Aorta (tissue), 5 donors: ENCODE measurements at regions not wholly inside any gene's neighbourhood (a gene's known extent, or its start where the extent isn't known, plus 50 kb on each side); places are given as distances from the start of the nearest gene placed in this dataset.

ENCODE experiments used
- ATAC-seq: fragments of 200-7000 bp; cut with Tn5 transposase; one replicate; pipeline ENCODE4 v1.9.1; 2022; ENCODE audit warnings: moderate library complexity; ENCODE audit not compliant: low FRiP score
- DNase-seq, 2 donors: peaks; one replicate each; pipeline ENCODE4 v3.0.0-alpha.2; 2020
- H3K27ac ChIP-seq, 2 donors: one replicate each; pipeline ENCODE4 v1.5.1; 2013; ENCODE audit warnings: low read length in 2 of 2, mild to moderate bottlenecking in 2 of 2, moderate library complexity in 2 of 2, control low read depth in 1 of 2, inconsistent platforms in 1 of 2, low read depth in 1 of 2
- H3K27me3 ChIP-seq, 2 donors: one replicate each; pipeline ENCODE4 v1.6.1; 2013; ENCODE audit warnings: control low read depth in 1 of 2, low read length in 1 of 2, mild to moderate bottlenecking in 1 of 2, moderate library complexity in 1 of 2; ENCODE audit not compliant: insufficient read depth in 2 of 2, control insufficient read depth in 1 of 2
- H3K36me3 ChIP-seq, 2 donors: one replicate each; pipeline ENCODE4 v1.6.1; 2013; ENCODE audit warnings: control low read depth in 1 of 2, low read length in 1 of 2, mild to moderate bottlenecking in 1 of 2; ENCODE audit not compliant: insufficient read depth in 2 of 2, control insufficient read depth in 1 of 2
- H3K4me1 ChIP-seq, 2 donors: one replicate each; pipeline ENCODE4 v1.6.1; 2013; ENCODE audit warnings: low read length in 2 of 2, control low read depth in 1 of 2, mild to moderate bottlenecking in 1 of 2, moderate library complexity in 1 of 2; ENCODE audit not compliant: insufficient read depth in 2 of 2, control insufficient read depth in 1 of 2
- H3K4me3 ChIP-seq, 2 donors: one replicate each; pipeline ENCODE4 v1.5.1; 2013; ENCODE audit warnings: low read length in 2 of 2, control low read depth in 1 of 2, mild to moderate bottlenecking in 1 of 2
- H3K9me3 ChIP-seq: one replicate; pipeline ENCODE4 v1.6.1; 2013; ENCODE audit warnings: mild to moderate bottlenecking, low read length; ENCODE audit not compliant: control insufficient read depth
- WGBS, 2 donors: extraction: QIAGEN DNeasy Blood & Tissue Kit; methylation state at CpG; one replicate each; pipeline ENCODE4 v1.1.7; 2013; 5-methylcytosine and 5-hydroxymethylcytosine counted together
- intact Hi-C, 2 donors: fragments of 100-400 bp; cut with DNase I; formaldehyde crosslinking; loops; one replicate each; pipeline versions ENCODE4 v1.14.2 to v1.15.0; 2022
- donor health status: healthy with polysubstance abuse.
- donor health status: Bipolar disorder and iron deficiency.
- donor health status: DM: no; HTN: no; CAD: no.
- donor health status: DM: no; HTN: no; CAD: no.
- donor health status: DM: yes; HTN: yes; CAD: no.

DNA sequence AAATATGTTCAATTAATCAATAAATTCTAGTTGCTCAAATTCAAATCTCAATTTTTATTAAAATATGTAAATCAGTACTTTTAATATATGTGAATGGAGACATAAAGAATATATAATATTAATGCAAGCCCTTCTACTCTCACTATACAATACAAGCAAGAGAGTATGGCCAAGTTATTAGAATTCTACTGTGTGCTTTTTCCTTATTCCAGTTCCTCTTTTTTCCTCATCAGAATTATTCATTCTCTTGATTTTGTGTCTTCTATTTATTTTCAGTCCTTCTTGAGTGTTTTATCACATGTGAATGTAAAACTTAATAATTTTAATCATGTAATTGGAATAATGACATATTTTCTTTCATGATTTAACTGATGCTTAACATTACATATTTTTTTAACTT is 276.8 kb downstream of the PCDH20 start:
- DNase-seq (no peak), ATAC-seq (no peak)
- Histone ChIP-seq H3K4me3 (no peak overlapping the region), H3K4me1 (peaks cover 0 to 3% of the 10 kb centered on the region in 2 donors), H3K27me3 (no peaks in the 10 kb centered on the region), H3K9me3 (no peaks in the 10 kb centered on the region), H3K36me3 (no peaks in the 10 kb centered on the region), H3K27ac (no peak overlapping the region)
- intact Hi-C loops, result no loop called here

DNA sequence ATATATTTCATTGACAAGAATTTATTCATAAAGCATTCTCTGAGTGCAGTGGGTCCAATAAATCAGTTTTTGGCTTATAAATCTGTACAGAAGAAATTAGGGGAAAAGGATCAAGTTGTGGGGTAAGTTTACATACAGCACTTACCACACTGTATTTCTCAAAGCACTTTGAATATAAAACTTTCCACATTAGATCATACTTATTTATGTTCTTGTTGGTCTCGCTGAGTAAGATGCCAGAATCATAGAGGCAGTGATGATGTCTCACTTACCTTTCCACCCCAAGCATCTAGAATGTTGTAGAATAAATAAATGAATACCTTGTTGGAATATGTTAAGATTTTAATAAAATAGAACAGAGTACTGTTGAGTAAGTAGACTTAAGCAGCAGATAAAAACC is 279.1 kb downstream of the PCDH20 start:
- no peak overlapping the region for H3K4me3 ChIP-seq
- DNase-seq (no peak), ATAC-seq (no peak)
- peaks cover 0 to 3% of the 10 kb centered on the region in 2 donors for H3K4me1 ChIP-seq
- WGBS, 2 donors, result 55 to 57% methylated on average over 1 of the region's 1 CpG
- H3K9me3 ChIP-seq, result no peaks in the 10 kb centered on the region
- H3K36me3 ChIP-seq, result no peaks in the 10 kb centered on the region
- H3K27ac ChIP-seq, result no peak overlapping the region
- H3K27me3 ChIP-seq, result no peaks in the 10 kb centered on the region
- intact Hi-C loops, result no loop called here

DNA sequence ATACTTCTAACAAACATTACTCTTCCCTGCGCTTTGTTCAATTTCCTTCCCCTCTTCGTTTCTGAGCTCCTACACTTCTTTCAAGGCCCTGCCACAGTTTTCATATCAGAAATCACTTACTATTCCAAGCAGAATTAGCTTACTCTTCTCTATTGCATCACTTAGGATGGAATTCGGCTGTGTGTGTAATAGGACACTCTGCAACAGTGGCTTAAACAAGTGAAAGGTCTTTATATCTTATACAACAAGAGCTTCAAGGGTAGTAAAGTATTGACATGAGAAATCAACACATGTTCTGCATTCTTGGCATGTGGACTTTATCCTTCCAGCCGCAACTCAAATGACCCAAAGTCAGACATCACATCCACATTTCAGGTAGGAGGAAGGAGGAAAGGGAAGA is 279.6 kb downstream of the PCDH20 start:
- H3K9me3 ChIP-seq, result no peaks in the 10 kb centered on the region
- H3K36me3 ChIP-seq, result no peaks in the 10 kb centered on the region
- H3K4me1 ChIP-seq, result peaks cover 0 to 3% of the 10 kb centered on the region in 2 donors
- ATAC-seq (no peak), DNase-seq (no peak)
- no peaks in the 10 kb centered on the region for H3K27me3 ChIP-seq
- no peak overlapping the region for H3K27ac ChIP-seq
- 75 to 76% methylated on average over 4 of the region's 4 CpGs for WGBS, 2 donors
- no peak overlapping the region for H3K4me3 ChIP-seq
- intact Hi-C loops, result no loop called here

DNA sequence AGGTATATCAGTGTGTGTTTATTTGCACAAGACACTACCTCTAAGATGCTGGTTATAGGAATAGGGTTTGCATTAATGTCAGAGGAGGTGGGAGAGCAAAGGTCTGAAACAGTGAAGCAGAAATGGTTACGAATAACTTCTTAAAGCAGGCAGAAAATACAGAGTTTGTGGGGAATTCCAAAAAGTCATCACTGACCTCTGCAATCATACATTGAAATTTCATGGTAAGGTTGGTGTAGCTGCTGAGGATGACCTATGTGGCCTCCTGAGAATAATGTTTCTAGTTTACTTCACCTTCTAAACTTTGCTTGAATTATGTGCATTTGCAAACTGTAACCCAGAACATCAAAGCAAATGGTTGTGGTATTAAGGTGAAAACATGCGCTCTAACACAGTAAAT is 280.1 kb downstream of the PCDH20 start:
- intact Hi-C loops, result no loop called here

DNA sequence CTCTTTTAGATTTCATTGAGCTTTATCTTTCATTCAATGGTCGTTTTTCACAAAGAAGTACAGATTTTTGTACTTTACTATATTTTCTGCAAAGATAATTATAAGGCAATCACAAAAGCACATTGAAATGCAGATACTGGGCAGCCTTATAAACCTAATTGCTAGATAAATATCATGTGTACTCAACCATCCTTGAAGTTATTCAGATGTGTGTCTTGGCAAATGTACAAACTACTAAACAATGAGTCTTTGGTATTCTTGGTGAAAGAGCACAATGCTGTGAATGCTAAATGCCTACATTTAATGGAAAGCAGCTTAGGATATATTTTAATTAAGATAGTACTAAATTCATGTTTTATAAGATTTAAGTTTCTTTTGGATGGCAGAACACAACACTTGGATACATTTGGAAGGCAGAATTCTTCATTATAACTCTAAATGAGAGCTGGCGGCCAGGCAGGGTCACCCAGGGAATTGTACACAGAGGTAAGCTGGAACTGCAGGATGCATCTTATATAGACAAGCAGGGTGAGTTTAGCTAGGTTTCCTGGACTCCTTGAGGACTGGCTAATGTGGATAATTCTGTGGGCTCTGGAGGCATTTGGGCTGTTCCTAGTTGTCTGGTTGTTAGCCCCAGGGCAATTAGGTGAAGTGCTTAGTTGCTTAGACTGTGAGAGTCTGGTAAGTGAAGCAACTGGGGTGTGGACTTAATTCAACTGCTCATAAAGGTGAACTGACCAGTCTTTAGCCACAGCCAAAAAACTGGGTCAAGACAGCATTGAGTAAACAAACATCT is 286.6 kb downstream of the PCDH20 start:
- ATAC-seq, result no peak
- 57 to 68% methylated on average over 2 of the region's 2 CpGs for WGBS, 2 donors
- no peaks in the 10 kb centered on the region for H3K27me3 ChIP-seq
- H3K4me1 ChIP-seq, result no peaks in the 10 kb centered on the region
- intact Hi-C loops, result loop anchor here in 1 of 2 donors (5.0 kb wide), 1 partner anchor 283 kb away; no protein-coding TSS in a partner anchor
- no peak overlapping the region for H3K4me3 ChIP-seq
- no peak for DNase-seq
- no peaks in the 10 kb centered on the region for H3K36me3 ChIP-seq
- no peaks in the 10 kb centered on the region for H3K9me3 ChIP-seq
- H3K27ac ChIP-seq, result no peak overlapping the region

More for the DNA sequence above, 280.1 kb downstream of the PCDH20 start:
- Histone ChIP-seq H3K9me3 (no peaks in the 10 kb centered on the region), H3K27ac (no peak overlapping the region), H3K27me3 (no peaks in the 10 kb centered on the region), H3K36me3 (no peaks in the 10 kb centered on the region), H3K4me3 (no peak overlapping the region), H3K4me1 (peaks cover 0 to 3% of the 10 kb centered on the region in 2 donors)
- DNase-seq (no peak), ATAC-seq (no peak)
- 94 to 98% methylated on average over 2 of the region's 2 CpGs for WGBS, 2 donors

DNA sequence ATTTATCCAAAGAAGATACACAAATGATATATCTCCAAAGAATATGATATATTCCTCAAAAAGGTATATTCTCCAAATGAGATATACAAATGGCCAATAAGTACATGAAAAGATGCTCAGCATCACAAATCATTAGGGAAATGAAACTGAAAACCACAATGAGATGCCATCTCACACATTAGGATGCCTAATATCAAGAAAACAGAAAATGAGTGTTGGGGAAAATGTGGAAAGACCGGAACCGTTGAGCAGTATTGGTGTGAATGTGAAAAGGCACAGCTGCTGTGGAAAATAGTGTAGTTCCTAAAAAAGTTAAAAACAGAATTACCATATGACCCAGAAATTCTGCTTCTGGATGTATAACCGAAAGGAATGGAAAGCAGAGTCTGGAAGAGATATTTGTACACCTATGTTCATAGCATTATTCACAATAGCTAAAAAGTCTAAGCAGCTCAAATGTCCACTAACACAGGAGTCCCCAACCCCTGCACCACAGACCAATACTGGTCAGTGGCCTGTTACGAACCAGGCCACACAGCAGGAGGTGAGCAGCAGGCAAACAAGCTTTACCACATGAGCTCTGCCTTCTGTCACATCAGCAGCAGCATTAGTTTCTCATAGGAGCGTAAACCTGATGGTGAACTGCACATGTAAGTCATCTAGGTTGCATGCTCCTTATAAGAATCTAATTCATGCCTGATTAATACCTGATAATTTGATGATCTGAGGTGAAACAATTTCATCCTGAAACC is 291.9 kb downstream of the PCDH20 start:
- intact Hi-C loops, result no loop called here
- Histone ChIP-seq H3K4me3 (no peak overlapping the region), H3K36me3 (no peaks in the 10 kb centered on the region), H3K27me3 (no peaks in the 10 kb centered on the region), H3K9me3 (no peaks in the 10 kb centered on the region), H3K27ac (no peak overlapping the region), H3K4me1 (no peaks in the 10 kb centered on the region)
- WGBS, 2 donors, result 81 to 83% methylated on average over 5 of the region's 5 CpGs
- DNase-seq (no peak), ATAC-seq (no peak)

DNA sequence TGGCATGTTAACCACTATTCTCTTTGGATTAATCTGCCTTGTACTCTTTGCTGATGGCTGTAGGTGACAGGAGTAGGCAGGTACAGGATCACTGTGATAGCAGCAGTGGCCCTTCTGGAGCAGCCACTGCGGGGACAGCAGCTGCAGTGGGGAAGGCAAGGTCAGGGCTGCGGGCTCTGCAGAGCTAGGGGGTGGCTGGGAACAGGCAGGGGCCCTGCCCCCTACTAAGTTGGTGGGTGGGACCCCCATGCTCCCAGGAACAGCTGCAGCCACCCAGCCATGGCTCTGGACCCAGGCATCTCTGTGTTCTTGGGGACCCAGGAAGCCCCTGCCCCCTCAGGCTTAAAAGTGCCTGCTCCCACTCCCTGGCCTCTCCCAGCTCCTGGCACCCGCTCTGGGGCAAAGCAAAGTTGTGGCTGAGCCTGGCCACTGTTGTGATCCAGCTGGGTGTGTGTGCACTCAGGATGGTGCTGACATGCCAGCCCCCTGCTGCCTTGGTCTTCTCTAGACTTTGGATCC is 302.4 kb downstream of the PCDH20 start:
- H3K4me3 ChIP-seq, result no peak overlapping the region
- H3K27ac ChIP-seq, result no peak overlapping the region
- H3K27me3 ChIP-seq, result no peaks in the 10 kb centered on the region
- DNase-seq (no peak), ATAC-seq (peak; percentile 63)
- 92 to 100% methylated on average over 3 of the region's 3 CpGs for WGBS, 2 donors
- no peaks in the 10 kb centered on the region for H3K4me1 ChIP-seq
- H3K36me3 ChIP-seq, result no peaks in the 10 kb centered on the region
- intact Hi-C loops, result no loop called here
- no peaks in the 10 kb centered on the region for H3K9me3 ChIP-seq

DNA sequence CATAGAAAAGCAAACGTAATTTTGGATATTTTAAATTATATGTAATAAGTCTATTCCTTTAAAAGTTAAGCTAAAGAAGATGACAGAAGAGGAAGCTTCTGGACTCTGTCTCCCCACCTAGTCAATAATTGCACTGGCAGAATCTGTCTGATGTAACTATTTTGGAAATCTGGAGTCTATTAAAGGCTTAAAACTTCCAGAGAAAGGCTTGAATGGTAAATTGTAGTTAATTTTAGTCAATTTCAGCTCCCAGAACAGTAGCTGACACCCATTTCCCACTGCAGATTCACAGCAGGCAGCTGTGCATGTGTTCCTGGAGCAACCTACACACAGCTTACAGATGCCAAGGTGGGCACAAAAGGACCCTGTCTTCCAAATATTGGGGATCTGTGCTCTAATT is 304.1 kb downstream of the PCDH20 start:
- H3K9me3 ChIP-seq, result no peaks in the 10 kb centered on the region
- H3K27ac ChIP-seq, result no peak overlapping the region
- H3K4me1 ChIP-seq, result no peaks in the 10 kb centered on the region
- H3K36me3 ChIP-seq, result no peaks in the 10 kb centered on the region
- 55 to 60% methylated on average over 1 of the region's 1 CpG for WGBS, 2 donors
- intact Hi-C loops, result no loop called here
- no peak overlapping the region for H3K4me3 ChIP-seq
- ATAC-seq (no peak), DNase-seq (no peak)
- H3K27me3 ChIP-seq, result no peaks in the 10 kb centered on the region

DNA sequence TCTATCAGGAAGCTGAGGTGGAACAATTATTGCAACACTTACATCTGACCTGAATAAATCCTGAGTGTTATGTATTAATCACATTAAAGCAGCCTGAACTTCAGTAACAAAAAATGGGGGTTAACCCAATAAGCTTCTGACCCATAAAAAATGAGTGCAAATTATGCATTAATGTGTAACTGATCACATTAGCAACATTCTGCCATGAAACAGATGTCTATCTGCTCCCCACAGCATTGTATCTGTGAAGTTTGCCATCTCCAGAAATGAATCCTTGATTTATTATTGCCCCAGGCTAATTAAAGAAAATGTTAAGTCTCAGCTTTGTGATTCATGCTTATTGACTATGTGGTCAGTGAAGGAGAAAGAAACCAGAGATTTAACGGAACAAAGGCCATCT is 304.9 kb downstream of the PCDH20 start:
- Histone ChIP-seq H3K27me3 (no peaks in the 10 kb centered on the region), H3K4me1 (no peaks in the 10 kb centered on the region), H3K27ac (no peak overlapping the region), H3K36me3 (no peaks in the 10 kb centered on the region), H3K4me3 (no peak overlapping the region), H3K9me3 (no peaks in the 10 kb centered on the region)
- DNase-seq (no peak), ATAC-seq (no peak)
- 76 to 87% methylated on average over 1 of the region's 1 CpG for WGBS, 2 donors
- intact Hi-C loops, result no loop called here
